GM18508 (cell line): ENCODE measurements at regions not wholly inside any gene's neighbourhood (a gene's known extent, or its start where the extent isn't known, plus 50 kb on each side); places are given as distances from the start of the nearest gene placed in this dataset.
"Not testable (repeated sequence)": the region's sequence is repeated elsewhere in the genome, so short reads cannot be mapped to it uniquely, and the experiment has no call there.

Experiments used
- ATAC-seq: cut with Tn5 transposase; IDR thresholded peaks from one replicate; pipeline ENCODE4 v1.9.1; 2021; ENCODE audit warnings: moderate number of reproducible peaks; ENCODE audit not compliant: insufficient read depth, unreplicated experiment

DNA sequence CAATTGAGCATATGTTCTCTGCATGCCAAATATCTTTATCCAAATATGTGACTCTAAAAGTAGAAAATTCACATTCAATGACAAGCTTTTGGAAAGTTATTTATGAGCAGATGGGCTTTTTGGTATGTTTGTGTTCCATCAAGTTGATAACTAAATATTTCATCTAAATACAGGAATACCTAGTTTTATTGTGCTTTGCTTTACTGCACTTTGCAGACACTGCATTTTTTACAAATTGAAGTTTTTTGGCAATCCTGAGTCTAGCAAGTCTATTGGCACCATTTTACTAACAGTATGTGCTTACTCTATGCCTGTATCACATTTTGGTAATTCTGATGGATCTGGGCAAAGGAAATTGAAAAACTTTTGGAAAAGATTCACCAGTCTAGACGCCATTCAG lies 133.8 kb downstream of the ATXN7L3B start:
- ATAC-seq: no peak

DNA sequence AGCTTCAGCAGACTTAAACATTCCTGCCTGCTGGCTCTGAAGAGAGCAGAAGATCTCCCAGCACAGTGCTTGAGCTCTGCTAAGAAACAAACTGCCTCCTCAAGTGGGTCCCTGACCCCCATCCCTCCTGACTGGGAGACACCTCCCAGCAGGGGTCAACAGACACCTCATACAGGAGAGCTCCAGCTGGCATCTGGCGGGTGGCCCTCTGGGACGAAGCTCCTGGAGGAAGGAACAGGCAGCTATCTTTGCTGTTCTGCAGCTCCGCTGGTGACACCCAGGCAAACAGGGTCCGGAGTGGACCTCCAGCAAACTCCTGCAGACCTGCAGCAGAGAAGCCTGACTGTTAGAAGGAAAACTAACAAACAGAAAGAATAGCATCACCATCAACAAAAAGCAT lies 139.3 kb downstream of the ATXN7L3B start:
- not testable (repeated sequence) for ATAC-seq

DNA sequence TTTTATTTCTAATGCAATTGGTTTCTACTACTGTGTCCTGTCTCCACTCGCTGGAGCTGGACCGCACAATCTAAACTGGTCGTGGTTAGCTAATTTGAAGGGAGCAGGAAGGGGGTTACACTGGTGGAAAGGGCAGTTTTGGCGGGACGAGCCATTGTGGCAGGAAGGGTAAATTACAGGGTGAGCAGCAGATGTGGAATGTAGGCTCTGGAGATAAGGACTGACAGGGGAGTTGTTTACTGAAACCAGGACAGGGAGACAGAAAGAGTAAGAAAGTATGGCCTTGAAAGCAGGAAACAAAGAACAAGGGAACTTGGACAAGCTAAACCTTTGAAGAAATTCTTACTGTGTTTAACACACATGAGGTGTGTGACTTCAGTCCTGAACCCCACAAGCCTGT lies 147.8 kb downstream of the ATXN7L3B start:
- no peak for ATAC-seq

DNA sequence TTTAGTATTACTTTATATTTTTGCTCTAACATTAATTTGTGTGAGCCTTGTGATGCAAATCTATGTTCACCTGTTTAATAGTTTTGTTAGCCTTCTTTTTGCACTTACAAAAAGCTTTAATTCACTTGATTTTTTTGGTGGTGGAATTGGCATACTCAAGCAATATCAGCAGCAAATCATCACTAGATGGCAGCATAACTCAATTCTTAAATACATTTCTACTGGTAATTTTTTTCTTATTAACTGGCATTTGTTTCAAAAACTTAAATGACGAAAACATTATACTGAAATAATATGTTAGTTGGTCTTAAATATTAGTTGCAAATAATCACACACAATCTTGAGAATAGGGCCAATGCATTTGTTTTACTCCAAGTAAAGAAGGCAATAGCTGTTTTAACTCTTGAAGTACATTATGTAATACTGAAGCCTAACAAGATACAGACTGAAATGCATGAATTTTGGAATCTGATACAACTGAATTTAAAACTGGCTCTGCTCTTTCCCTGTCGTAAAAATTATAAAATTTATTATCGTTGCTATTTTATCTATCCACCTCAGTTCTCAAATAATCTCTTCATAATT lies 151.5 kb downstream of the ATXN7L3B start:
- ATAC-seq: no peak

- no peak for ATAC-seq
Measured at GRCh38 chr12:74689929-74690328, 152.3 kb downstream of the ATXN7L3B start.

GRCh38 chr12:74719447-74719846 lies 181.8 kb downstream of the ATXN7L3B start:
- ATAC-seq: no peak

GRCh38 chr12:74722709-74723108 lies 185.1 kb downstream of the ATXN7L3B start:
- ATAC-seq: peak; percentile 51

- ATAC-seq: no peak
Measured at GRCh38 chr12:74725154-74725553, 187.5 kb downstream of the ATXN7L3B start.

DNA sequence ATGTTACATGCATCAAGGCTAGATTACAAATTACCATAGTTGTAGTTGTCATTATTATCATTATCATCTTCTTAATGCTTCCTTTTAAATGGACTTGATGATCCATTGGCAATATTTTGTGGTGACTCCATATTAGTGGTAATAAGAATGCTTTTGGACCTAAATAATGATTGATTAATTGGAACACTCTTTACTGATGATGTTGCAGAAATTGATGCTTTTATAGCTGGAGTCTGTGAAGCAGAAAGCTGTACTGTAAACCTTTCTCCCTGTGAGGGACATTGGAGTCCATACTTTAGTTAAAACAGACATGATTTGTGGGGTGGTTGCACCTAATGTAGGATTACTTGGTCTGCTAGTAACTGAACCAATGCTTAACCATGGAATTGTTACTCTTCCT lies 190.4 kb downstream of the ATXN7L3B start:
- ATAC-seq: no peak

- ATAC-seq: no peak
Measured at GRCh38 chr12:74732164-74732784, 194.6 kb downstream of the ATXN7L3B start.

DNA sequence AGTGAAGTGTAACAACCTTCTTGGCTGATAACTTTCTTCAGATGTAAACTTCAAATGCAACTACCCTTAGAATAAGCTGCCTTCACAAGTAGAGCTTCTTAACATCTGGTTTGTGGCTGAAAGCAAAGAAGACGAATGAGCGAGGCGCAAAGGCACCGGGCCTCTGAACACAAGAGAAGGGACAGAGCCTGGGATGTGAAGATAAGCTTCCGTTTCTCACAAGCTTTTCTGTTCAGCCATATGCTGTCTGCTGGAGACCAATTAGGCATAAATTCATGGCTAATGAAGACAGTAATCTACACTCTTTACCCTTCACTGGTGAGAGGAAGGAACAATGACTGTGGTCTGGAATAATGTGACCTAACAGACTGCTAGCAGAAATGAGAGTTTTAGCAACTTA lies 195.2 kb downstream of the ATXN7L3B start:
- no peak for ATAC-seq

- no peak for ATAC-seq
Measured at GRCh38 chr12:74741112-74741511, 203.5 kb downstream of the ATXN7L3B start.

- no peak for ATAC-seq
Measured at GRCh38 chr12:74747305-74747704, 209.7 kb downstream of the ATXN7L3B start.

DNA sequence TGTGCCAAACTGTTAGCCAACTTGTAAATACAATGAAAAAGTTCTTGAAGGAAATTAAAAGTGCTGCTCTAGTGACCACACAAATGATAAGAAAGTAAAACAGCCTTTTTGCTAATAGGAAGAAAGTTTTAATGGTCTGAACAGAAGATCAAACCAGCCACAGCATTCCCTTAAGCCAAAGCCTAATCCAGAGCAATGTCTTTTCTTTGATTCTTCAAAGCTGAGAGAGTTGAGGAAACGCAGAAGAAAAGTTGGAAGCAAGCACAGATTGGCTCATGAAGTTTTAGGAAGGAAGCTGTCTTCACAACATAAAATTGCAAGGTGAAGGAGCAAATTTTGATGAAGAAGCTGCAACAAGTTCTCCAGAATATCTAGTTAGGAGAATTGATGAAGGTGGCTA lies 213.8 kb downstream of the ATXN7L3B start:
- ATAC-seq: no peak

DNA sequence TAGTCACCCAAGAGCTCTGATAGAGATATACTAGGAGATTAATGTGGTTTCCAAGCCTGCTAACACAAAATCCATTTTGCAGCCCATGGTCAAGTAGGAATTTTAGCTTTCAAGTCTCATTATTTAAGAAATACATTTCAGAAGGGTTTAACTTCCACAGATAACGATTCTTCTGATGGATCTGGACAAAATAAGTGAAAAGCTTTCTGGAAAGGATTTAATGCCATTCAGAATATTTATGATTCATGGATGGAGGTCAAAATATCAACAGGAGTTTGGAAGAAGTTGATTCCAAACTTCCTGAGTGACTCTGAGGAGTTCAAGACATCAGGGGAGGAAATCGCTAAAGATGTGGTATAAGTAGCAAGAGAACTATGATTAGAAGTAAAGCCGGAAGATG lies 214.6 kb downstream of the ATXN7L3B start:
- no peak for ATAC-seq

DNA sequence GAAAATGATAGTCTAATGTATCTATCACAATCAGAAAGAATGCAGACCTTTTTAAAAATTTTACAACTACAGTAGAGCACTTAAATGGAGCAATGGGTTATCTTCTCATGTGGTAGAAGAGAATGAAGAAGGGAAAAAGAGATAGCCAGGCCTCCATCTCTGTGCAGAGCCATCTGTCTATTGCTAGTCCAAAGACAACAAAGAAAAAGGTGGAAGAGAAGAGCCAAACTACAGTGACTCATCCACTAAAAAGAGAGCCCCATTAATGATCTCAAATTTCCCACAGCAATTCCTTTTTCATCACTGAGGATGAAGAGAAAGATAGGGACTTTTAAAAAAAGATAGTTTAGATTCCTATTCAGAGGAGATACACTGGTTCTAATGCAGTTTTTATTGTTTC lies 232.9 kb downstream of the ATXN7L3B start:
- no peak for ATAC-seq

DNA sequence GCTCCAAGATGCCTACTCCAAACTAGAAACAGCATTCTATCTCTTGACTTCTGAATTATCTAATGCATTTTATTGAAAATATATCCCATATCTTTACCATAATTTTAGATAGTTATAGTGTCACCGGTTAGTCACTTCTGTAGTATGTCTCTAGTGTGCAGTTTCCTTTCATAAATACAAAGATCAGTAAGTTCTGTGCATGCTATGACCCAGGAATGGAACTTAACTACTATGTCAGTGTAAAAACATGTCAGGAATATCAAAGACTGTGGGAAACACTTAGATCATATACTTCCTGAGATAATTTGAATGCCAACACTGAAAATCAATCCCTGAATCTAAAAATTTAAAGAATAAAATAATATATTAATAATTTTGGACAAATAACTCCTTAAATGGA lies 237.6 kb downstream of the ATXN7L3B start:
- no peak for ATAC-seq

DNA sequence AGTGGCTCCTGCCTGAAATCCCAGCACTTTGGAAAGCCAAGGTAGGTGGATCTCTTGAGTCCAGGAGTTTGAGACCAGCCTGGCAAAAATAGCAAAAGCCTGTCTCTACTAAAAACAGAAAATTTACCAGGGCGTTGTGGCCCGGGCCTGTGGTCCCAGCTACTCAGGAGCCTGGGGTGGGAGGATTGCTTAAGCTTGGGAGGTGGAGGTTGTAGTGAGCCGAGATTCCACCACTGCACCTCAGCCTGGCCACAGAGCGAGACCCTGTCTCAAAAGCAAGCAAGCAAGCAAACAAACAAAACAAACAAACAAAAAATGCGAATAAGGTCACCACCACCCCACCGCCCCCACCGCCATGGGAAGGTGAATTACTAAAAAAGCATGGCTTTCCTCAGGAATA lies 238.7 kb downstream of the ATXN7L3B start:
- ATAC-seq: no peak

DNA sequence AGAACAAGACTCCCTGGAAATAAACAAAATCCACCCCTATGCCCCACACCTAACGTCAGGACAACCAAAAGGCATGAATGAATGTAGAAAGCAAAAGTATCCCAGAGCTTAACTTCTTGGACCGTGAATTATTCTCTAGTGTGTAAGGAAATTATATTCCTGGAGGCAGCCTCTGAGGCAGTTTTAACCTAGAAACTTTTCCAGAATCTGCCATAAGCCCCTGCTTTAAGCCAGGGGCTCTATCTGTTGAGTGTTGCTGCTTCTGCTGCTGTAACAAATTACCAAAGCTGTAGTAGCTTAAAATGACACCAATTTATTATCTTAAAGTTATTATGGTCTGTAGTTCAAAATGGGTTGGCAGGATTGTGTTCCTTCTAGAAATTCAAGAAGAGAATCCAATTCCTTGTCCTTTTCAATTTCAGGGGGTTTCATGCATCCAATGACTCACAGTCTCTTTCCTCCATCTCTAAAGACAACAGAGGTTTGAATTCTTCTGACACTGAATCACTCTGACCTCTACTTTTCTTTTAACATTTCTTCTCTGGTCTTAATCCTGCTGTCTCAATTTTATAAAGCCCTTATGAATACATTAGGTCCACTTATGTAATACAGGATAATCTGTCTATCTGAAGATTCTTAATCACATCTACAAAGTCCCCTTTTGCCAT lies 242.7 kb downstream of the ATXN7L3B start:
- no peak for ATAC-seq

DNA sequence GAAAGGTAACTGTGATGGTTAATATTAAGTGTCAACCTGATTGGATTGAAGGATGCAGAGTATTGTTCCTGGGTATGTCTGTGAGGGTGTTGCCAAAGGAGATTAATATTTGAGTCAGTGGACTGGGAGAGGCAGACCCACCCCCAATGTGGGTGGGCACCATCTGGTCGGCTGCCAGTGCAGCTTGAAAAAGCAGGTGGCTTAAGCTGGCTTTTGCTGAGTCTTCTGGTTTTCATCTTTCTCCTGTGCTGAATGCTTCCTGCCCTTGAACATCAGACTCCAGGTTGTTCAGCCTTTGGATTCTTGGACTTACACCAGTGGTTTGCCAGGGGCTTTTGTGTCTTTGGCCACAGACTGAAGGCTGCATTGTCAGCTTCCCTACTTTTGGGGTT lies 243.2 kb downstream of the ATXN7L3B start:
- not testable (repeated sequence) for ATAC-seq

DNA sequence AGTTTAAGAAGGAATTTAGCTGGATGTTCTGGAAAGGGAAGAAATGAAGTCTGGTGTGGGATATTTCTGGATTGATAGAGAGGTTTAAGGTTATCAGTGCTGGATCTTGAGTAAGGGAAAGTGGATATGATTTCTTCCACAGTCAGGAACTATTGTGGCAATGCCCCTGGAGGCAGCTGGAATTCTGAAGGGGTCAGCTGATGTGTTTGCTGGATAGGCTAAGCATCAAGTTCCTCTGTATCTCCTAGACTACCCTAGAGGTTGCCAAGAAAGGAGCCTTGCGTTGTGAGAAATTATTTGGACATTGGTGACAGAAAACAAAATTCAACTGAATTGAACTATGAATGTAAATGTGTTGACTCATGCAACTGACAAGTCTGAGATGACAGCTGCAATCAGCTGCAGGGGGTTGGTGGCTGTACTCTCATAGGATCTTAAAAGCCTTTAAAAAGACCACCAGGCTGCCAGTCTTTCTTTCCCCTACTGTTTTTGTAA lies 244.4 kb downstream of the ATXN7L3B start:
- no peak for ATAC-seq

DNA sequence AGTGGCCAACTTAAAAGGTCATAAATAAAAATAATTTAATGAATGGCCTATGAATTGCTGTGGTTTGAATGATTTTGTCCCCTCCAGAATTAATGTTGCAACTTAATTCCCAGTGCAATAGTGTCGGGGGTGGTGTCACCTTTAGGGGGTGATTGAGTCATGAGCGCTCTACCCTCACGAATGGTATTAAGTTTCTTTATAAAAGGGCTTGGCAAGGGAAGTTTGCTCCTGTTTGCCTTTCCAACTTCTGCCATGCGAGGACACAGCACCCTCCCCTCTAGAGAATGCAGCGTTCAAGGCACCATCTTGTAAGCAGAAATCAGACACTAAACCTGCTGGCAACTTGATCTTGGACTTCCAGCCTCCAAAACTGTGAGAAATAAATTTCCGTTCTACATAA lies 253.3 kb downstream of the ATXN7L3B start:
- no peak for ATAC-seq
